ENCODE measurements at regions not wholly inside any gene's neighbourhood (a gene's known extent, or its start where the extent isn't known, plus 50 kb on each side); places are given as distances from the start of the nearest gene placed in this dataset.

DNA sequence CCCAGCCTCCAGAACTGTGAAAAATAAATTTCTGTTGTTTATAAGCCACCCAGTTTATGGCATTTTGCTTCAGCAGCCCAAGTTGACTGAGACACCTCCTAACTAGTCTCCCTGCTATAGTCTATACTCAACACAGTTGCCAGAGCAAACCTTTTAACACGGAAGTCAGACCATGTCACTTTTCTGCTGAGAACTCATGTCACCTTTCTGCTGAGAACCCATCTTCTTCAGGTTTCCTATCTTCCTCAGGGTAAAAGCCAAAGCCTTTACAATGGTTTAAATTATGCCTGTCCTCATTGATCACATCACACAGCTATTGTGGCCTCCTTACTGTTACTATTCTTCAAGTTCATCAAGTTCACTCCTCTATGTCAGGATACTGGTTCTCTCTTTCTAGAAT, 74.3 kb upstream of the SOX6 start:
- DNase-seq, result no peak

DNA sequence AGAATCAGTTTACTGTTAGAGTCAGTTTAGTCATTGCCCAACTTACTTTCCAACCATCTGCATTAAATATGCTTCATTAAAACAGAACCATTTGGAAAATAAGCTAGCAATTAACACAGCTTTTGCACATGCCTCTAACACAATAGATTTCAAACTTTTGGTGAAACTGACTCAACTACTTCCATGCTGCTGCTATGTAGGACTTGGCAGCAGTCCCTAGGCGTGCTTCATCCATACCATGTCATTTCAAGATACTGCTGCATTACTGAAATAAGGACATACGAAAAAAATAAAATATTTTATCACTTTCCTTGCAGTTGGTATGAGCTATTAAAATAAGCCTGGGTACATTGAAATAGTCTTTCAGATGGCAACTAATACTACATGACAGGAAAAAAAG, 65.5 kb upstream of the SOX6 start:
- no peak for DNase-seq

DNA sequence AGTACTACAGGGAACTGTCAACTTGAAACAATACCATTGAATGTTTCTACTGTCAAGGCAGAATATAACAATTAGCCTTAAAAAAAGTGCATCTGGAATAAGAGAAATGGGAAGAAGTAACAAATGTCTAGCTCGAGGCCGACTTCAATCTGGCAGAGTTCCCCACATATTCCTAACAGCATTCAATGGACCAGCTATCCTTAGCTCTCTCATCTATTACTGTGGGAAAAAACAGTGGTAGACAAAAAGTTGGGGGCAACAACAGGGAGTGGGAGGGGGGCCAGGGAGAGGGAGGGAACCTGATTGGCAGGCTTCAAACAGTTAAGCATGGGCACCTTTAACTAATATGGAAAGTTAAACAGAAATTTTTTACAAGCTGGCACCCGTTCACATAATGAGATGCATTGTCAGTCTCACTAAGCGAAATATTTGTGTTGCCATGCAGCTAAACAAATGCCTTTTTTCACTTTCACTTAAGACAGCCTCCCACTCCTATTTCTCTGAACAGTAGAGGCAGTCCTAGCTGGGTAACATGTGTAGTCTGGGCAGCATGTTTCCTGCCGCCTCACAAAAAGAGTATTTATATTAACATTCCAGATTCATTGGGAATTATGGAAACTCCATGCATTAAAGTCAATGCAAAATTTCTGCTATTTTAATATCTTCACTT, 62.2 kb upstream of the SOX6 start:
- DNase-seq, result no peak

DNA sequence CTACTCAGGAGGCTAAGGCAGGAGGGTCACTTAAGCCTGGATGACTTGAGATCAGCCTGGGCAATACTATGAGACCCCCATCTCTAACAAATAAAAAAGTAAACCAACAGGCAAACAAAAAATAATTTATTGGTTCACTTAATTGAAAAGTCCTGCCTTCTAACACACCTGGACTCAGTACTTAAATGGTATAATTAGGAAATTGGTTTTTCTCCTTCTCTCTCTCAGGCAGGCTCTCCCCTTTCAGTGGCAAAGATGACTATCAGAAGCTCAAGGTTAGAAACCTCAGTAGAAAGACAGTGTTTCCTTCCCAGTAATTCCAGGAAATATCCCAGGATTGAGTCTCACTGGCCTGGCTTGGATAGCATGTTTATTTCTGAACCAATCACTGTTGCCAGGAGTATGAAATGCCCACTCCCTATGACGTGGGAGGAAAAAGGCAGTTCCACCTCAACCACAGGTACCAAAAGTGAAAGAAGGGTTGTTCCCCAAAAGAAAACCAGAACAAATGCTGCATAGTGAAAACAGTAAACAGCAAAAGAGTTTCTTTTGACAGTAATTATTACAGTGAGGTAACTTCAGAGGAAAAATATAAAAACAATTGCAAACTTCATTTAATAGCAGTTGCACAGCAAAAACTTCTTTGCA, 56.3 kb upstream of the SOX6 start:
- DNase-seq, result no peak

DNA sequence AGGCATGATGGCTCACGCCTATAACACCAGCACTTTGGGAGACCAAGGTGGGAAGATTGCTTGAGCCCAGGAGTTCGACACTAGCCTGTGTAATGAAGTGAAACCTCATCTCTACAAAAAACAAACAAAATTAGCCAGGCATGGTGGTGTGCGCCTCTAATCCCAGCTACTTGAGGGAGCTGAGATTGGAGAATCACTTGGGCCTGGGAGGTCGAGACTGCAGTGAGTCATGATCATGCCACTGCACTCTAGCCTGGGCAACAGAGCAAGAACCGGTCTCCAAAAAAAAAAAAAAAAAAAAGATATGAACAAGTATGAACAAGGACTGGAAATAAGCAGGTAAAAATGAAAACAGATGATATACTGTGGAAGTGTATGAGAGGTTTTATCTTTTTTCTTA, 54.1 kb upstream of the SOX6 start:
- DNase-seq, result no peak

DNA sequence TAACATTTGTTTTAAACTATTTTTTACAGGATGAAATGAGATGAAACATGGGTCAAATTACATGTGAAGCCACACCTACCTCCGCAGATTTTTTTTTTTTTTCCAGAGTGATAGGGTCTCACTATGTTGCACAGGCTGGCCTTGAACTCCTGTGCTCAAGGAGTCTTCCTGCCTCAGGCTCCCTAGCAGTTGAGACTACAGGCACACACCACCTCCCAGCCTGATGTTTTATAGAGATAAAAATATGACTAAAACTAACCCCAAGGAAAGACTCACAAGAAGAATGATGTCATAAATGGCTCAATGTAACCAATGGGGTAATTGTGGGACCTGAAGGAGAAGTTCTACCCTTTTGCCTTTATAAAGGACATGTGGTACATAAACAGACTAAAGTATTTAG, 52.3 kb upstream of the SOX6 start:
- no peak for DNase-seq

DNA sequence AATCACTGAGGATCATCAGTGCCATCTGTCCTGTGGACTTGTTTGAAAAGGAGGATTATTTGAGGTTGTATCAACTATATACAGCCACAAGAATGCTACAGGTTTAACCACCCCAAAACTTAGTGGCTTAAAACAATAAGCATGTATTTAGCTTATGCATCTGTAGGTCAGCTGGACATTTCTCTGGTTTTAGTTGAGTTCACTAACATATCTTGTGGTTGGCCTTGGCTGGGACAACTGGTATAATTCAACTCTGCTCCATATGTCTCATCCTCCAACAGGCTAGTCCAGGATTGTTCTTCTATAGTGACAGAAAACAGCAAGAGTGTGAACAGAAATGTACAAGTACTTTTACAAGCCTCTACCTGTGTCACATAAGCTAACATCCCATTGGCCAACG, 49.9 kb upstream of the SOX6 start:
- no peak for DNase-seq

Data from right forelimb (tissue), 1 donor.